Vagina (tissue), 2 donors: ENCODE measurements at regions not wholly inside any gene's neighbourhood (a gene's known extent, or its start where the extent isn't known, plus 50 kb on each side); places are given as distances from the start of the nearest gene placed in this dataset.
"Not testable (repeated sequence)": the region's sequence is repeated elsewhere in the genome, so short reads cannot be mapped to it uniquely, and the experiment has no call there.

Experiments used
- DNase-seq, 2 donors: peaks; one replicate each; pipeline ENCODE4 v3.0.0-alpha.2; 2017; ENCODE audit errors: extremely low spot score in 2 of 2
- H3K27ac ChIP-seq: fragments of 200-600 bp; sonication (generic); one replicate; pipeline ENCODE4 v1.5.1; 2019
- H3K27me3 ChIP-seq: fragments of 200-600 bp; sonication (generic); one replicate; pipeline ENCODE4 v1.5.1; 2019
- H3K36me3 ChIP-seq, 2 donors: fragments of 200-600 bp; sonication (generic); one replicate each; pipeline ENCODE4 v1.5.1; 2017 to 2019
- H3K4me1 ChIP-seq: fragments of 200-600 bp; sonication (generic); one replicate; pipeline ENCODE4 v1.5.1; 2019
- H3K4me3 ChIP-seq, 2 donors: fragments of 200-600 bp; sonication (generic); 1 replicate in 1 of 2; 2 replicates in 1 of 2; pipeline ENCODE4 v1.5.1; 2016 to 2019
- H3K9me3 ChIP-seq: fragments of 200-600 bp; sonication (generic); one replicate; pipeline ENCODE4 v1.5.1; 2019
- CTCF ChIP-seq, 3 experiments: fragments of 450-650 bp in 2 of 3; fragments of 200-600 bp in 1 of 3; sonication (generic) in 1 of 3; IDR thresholded peaks; one replicate each; pipeline ENCODE4 v1.5.1; 2017 to 2019; ENCODE audit warnings: antibody characterized with exemption in 3 of 3, mild to moderate bottlenecking in 2 of 3, moderate library complexity in 2 of 3
- POLR2A ChIP-seq, 2 donors: fragments of 450-650 bp; IDR thresholded peaks; one replicate each; pipeline ENCODE4 v1.6.1; 2017; ENCODE audit warnings: antibody characterized with exemption in 2 of 2, mild to moderate bottlenecking in 2 of 2, moderate library complexity in 2 of 2
- POLR2AphosphoS5 ChIP-seq, 2 donors: sonication (generic); formaldehyde crosslinking; IDR thresholded peaks; one replicate each; pipeline ENCODE4 v1.9.0; 2017; ENCODE audit warnings: antibody characterized with exemption in 2 of 2, mild to moderate bottlenecking in 2 of 2, low read depth in 1 of 2; ENCODE audit not compliant: insufficient read depth in 1 of 2
- intact Hi-C: fragments of 100-400 bp; cut with DNase I; formaldehyde crosslinking; loops from one replicate; pipeline ENCODE4 v1.15.1; 2023

GRCh38 chr5:58172946-58173345 is 286.9 kb downstream of the PLK2 start:
- no peak for DNase-seq
- Histone ChIP-seq H3K4me3 (no peak overlapping the region), H3K9me3 (no peaks in the 10 kb centered on the region), H3K36me3 (no peaks in the 10 kb centered on the region), H3K4me1 (no peaks in the 10 kb centered on the region), H3K27me3 (no peaks in the 10 kb centered on the region), H3K27ac (no peak overlapping the region)
- no peak for TF ChIP-seq CTCF (IDR thresholded peaks at IDR 0.05)
- TF ChIP-seq POLR2AphosphoS5 (IDR thresholded peaks at IDR 0.05; ENCODE audit: insufficient read depth in 1 of 2, low read depth in 1 of 2), result no peak
- no peak for TF ChIP-seq POLR2A (IDR thresholded peaks at IDR 0.05)
- intact Hi-C loops, result no loop called here

DNA sequence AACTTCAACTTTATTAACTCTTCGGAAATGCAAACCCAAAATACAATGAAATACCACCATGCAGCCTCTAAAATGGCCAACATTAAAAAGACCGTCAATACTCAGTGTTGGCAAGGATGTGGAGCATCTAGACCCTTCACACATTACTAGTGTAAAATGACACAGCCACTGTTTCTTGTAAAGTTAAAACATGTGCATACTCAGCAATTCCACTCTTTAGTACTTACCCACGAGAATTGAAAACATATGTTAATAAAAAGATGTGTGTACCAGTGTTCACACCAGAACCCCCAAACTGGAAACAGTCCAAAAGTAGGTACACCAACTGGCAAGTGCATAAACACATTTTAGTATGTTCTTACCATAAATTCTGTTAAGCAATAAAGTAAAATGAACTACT is 294.7 kb downstream of the PLK2 start:
- H3K36me3 ChIP-seq, result no peaks in the 10 kb centered on the region
- TF ChIP-seq POLR2A (IDR thresholded peaks at IDR 0.05) (no peak), POLR2AphosphoS5 (IDR thresholded peaks at IDR 0.05; ENCODE audit: insufficient read depth in 1 of 2, low read depth in 1 of 2) (no peak), CTCF (IDR thresholded peaks at IDR 0.05) (no peak)
- H3K9me3 ChIP-seq, result no peaks in the 10 kb centered on the region
- no peak for DNase-seq
- H3K4me3 ChIP-seq, result no peak overlapping the region
- H3K27me3 ChIP-seq, result no peaks in the 10 kb centered on the region
- H3K27ac ChIP-seq, result no peak overlapping the region
- no peaks in the 10 kb centered on the region for H3K4me1 ChIP-seq
- intact Hi-C loops, result no loop called here

DNA sequence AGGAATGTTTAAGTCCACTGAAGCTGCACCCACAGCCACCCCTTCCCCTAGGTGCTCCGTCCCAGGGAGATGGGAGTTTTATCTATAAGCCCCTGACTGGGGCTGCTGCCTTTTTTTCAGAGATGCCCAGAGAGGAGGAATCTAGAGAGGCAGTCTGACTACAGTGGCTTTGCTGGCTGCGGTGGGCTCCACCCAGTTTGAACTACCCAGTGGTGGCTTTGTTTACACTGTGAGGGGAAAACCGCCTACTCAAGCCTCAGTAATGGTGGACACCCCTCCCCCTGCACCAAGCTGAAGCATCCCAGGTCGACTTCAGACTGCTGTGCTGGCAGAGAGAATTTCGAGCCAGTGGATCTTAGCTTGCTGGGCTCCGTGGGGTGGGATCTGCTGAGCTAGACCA is 298.0 kb downstream of the PLK2 start:
- H3K4me3 ChIP-seq, H3K36me3 ChIP-seq, H3K4me1 ChIP-seq, H3K27me3 ChIP-seq, H3K9me3 ChIP-seq, H3K27ac ChIP-seq, intact Hi-C loops, DNase-seq: not testable (repeated sequence)

- Histone ChIP-seq H3K36me3 (no peaks in the 10 kb centered on the region), H3K9me3 (no peaks in the 10 kb centered on the region), H3K4me3 (no peak overlapping the region), H3K27me3 (no peaks in the 10 kb centered on the region), H3K27ac (no peak overlapping the region), H3K4me1 (no peaks in the 10 kb centered on the region)
- intact Hi-C loops, result no loop called here
- no peak for TF ChIP-seq POLR2A (IDR thresholded peaks at IDR 0.05)
- no peak for TF ChIP-seq CTCF (IDR thresholded peaks at IDR 0.05)
- TF ChIP-seq POLR2AphosphoS5 (IDR thresholded peaks at IDR 0.05; ENCODE audit: insufficient read depth in 1 of 2, low read depth in 1 of 2), result no peak
- DNase-seq, result no peak
Measured at GRCh38 chr5:58156973-58157701, 302.7 kb downstream of the PLK2 start.

DNA sequence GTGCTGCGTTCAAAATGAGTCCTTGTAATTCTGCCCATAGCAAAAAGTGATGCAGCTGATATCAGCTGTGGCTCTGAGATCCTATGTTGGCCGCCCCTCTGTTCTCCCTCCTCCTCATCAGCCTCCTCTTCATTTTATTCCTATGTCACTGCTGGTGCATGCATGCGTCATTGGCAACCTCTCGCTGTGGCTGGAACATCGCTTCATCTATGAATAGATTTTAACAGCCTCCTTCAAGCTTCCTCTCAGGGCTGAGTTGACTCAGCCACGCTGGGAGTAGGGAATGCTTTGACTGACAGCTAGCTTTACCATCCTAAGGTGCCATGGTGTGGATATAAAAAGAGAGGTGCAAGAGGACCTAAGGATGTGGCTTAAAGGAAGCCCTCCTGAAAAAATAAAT is 303.5 kb downstream of the PLK2 start:
- no peak for DNase-seq
- no peaks in the 10 kb centered on the region for H3K9me3 ChIP-seq
- H3K27me3 ChIP-seq, result no peaks in the 10 kb centered on the region
- TF ChIP-seq POLR2AphosphoS5 (IDR thresholded peaks at IDR 0.05; ENCODE audit: insufficient read depth in 1 of 2, low read depth in 1 of 2), result no peak
- no peak for TF ChIP-seq POLR2A (IDR thresholded peaks at IDR 0.05)
- no peak for TF ChIP-seq CTCF (IDR thresholded peaks at IDR 0.05)
- H3K27ac ChIP-seq, result no peak overlapping the region
- intact Hi-C loops, result no loop called here
- H3K4me3 ChIP-seq, result no peak overlapping the region
- no peaks in the 10 kb centered on the region for H3K36me3 ChIP-seq
- H3K4me1 ChIP-seq, result no peaks in the 10 kb centered on the region
